ENCODE measurements at regions not wholly inside any gene's neighbourhood (a gene's known extent, or its start where the extent isn't known, plus 50 kb on each side); places are given as distances from the start of the nearest gene placed in this dataset.

GRCh38 chr6:140977403-140977802 is 1155.3 kb upstream of the GJE1 start:
- H3K9ac ChIP-seq (ENCODE audit: low read length), result no peak overlapping the region
- H3K4me2 ChIP-seq (ENCODE audit: low read length), result no peak overlapping the region
- H4K20me1 ChIP-seq (ENCODE audit: insufficient read depth), result no peaks in the 10 kb centered on the region
- H3K27ac ChIP-seq (ENCODE audit: low read length), result no peak overlapping the region
- no peaks in the 10 kb centered on the region for H3F3A ChIP-seq (ENCODE audit: insufficient read depth, low read length, poor library complexity, severe bottlenecking)
- no peaks in the 10 kb centered on the region for H3K36me3 ChIP-seq (ENCODE audit: insufficient read depth, low read length)
- no peaks in the 10 kb centered on the region for H3K79me2 ChIP-seq (replicated peaks; ENCODE audit: insufficient read depth, low read length)
- no peaks in the 10 kb centered on the region for H3K27me3 ChIP-seq (ENCODE audit: insufficient read depth, low read depth, low read length)
- no peak for TF ChIP-seq SMC3 (conservative IDR thresholded peaks at IDR 0.05; ENCODE audit: poor library complexity)
- TF ChIP-seq REST (IDR thresholded peaks at IDR 0.05; ENCODE audit: borderline replicate concordance), result no peak
- no peak for TF ChIP-seq TAF1 (IDR thresholded peaks at IDR 0.05; ENCODE audit: low read depth)
- no peak for TF ChIP-seq RAD21 (conservative IDR thresholded peaks at IDR 0.05)
- no peak for TF ChIP-seq CTCF (IDR thresholded peaks at IDR 0.05; ENCODE audit: poor library complexity, severe bottlenecking)
- H3K4me3 ChIP-seq (ENCODE audit: low read length), result no peak overlapping the region
- H3K9me2 ChIP-seq (ENCODE audit: insufficient read depth, low read length), result no peaks in the 10 kb centered on the region
- no peaks in the 10 kb centered on the region for H3K9me3 ChIP-seq (ENCODE audit: low read length)
- H2AFZ ChIP-seq (ENCODE audit: low read depth, low read length), result no peak overlapping the region

GRCh38 chr6:140976806-140977205 is 1155.9 kb upstream of the GJE1 start:
- H3K4me2 ChIP-seq (ENCODE audit: low read length), result no peak overlapping the region
- no peak overlapping the region for H3K9ac ChIP-seq (ENCODE audit: low read length)
- no peaks in the 10 kb centered on the region for H3K9me3 ChIP-seq (ENCODE audit: low read length)
- H4K20me1 ChIP-seq (ENCODE audit: insufficient read depth), result no peaks in the 10 kb centered on the region
- H3K36me3 ChIP-seq (ENCODE audit: insufficient read depth, low read length), result no peaks in the 10 kb centered on the region
- H3K9me2 ChIP-seq (ENCODE audit: insufficient read depth, low read length), result no peaks in the 10 kb centered on the region
- H2AFZ ChIP-seq (ENCODE audit: low read depth, low read length), result no peak overlapping the region
- no peak overlapping the region for H3K27ac ChIP-seq (ENCODE audit: low read length)
- no peaks in the 10 kb centered on the region for H3K27me3 ChIP-seq (ENCODE audit: insufficient read depth, low read depth, low read length)
- no peaks in the 10 kb centered on the region for H3F3A ChIP-seq (ENCODE audit: insufficient read depth, low read length, poor library complexity, severe bottlenecking)
- H3K4me3 ChIP-seq (ENCODE audit: low read length), result no peak overlapping the region
- no peaks in the 10 kb centered on the region for H3K79me2 ChIP-seq (replicated peaks; ENCODE audit: insufficient read depth, low read length)
- TF ChIP-seq REST (IDR thresholded peaks at IDR 0.05; ENCODE audit: borderline replicate concordance), result no peak
- TF ChIP-seq EZH2 (IDR thresholded peaks at IDR 0.05; ENCODE audit: borderline replicate concordance, insufficient read depth, low read length, poor library complexity, severe bottlenecking), result no peak
- no peak for TF ChIP-seq CTCF (IDR thresholded peaks at IDR 0.05; ENCODE audit: poor library complexity, severe bottlenecking)
- no peak for TF ChIP-seq EP300 (conservative IDR thresholded peaks at IDR 0.05; ENCODE audit: poor library complexity, severe bottlenecking)
- no peak for TF ChIP-seq SMC3 (conservative IDR thresholded peaks at IDR 0.05; ENCODE audit: poor library complexity)
- no peak for TF ChIP-seq MXI1 (conservative IDR thresholded peaks at IDR 0.05; ENCODE audit: poor library complexity, severe bottlenecking)
- TF ChIP-seq TAF1 (IDR thresholded peaks at IDR 0.05; ENCODE audit: low read depth), result no peak
- TF ChIP-seq RAD21 (conservative IDR thresholded peaks at IDR 0.05), result no peak
- no peak for TF ChIP-seq POLR2AphosphoS5 (IDR thresholded peaks at IDR 0.05)

Measured in neural cell (in vitro differentiated cells).